Right lobe of liver (tissue), 4 donors: ENCODE measurements at regions not wholly inside any gene's neighbourhood (a gene's known extent, or its start where the extent isn't known, plus 50 kb on each side); places are given as distances from the start of the nearest gene placed in this dataset.

Experiments used
- CTCF ChIP-seq, 4 donors: fragments of 200-600 bp in 3 of 4; fragments of 450-650 bp in 1 of 4; IDR thresholded peaks; one replicate each; pipeline versions ENCODE4 v1.5.1 to v1.8.0; 2016 to 2022; ENCODE audit warnings: antibody characterized with exemption in 4 of 4, mild to moderate bottlenecking in 2 of 4
- POLR2A ChIP-seq: fragments of 450-650 bp; IDR thresholded peaks from one replicate; pipeline ENCODE4 v1.6.1; 2017; ENCODE audit warnings: antibody characterized with exemption, mild to moderate bottlenecking
- donor health status: DM: no; HTN: no; CAD: no.
- donor health status: DM: no; HTN: no; CAD: no.
- donor health status: DM: no; HTN: yes; CAD: no.

- no peak for TF ChIP-seq CTCF (IDR thresholded peaks at IDR 0.05)
- no peak for TF ChIP-seq POLR2A
These were observed 489.6 kb upstream of the SPRED2 start for GRCh38 chr2:65922030-65922429.
